SK-N-SH treated with all-trans-retinoic acid at 6 μM for 48 hours (cell line): ENCODE measurements at regions not wholly inside any gene's neighbourhood (a gene's known extent, or its start where the extent isn't known, plus 50 kb on each side); places are given as distances from the start of the nearest gene placed in this dataset.

Experiments used
- ATAC-seq: fragments of 200-7000 bp; cut with Tn5 transposase; 3 replicates; pipeline ENCODE4 v1.9.1; 2020; ENCODE audit warnings: mild to moderate bottlenecking, moderate library complexity
- BACH2 ChIP-seq: fragments of 250-450 bp; sonication (Bioruptor Pico); IDR thresholded peaks from 2 replicates; pipeline ENCODE4 v1.9.0; 2021; ENCODE audit warnings: mild to moderate bottlenecking, borderline replicate concordance
- CSDC2 ChIP-seq: fragments of 250-450 bp; sonication (Bioruptor Pico); IDR thresholded peaks from 2 replicates; pipeline ENCODE4 v1.5.0; 2020; ENCODE audit warnings: mild to moderate bottlenecking, moderate library complexity
- ESRRG ChIP-seq: fragments of 250-450 bp; sonication (Bioruptor Pico); IDR thresholded peaks from 2 replicates; pipeline ENCODE4 v1.6.1; 2021; ENCODE audit warnings: mild to moderate bottlenecking
- GLIS3 ChIP-seq: fragments of 250-450 bp; sonication (Bioruptor Pico); IDR thresholded peaks from 2 replicates; pipeline ENCODE4 v1.5.0; 2020; ENCODE audit warnings: mild to moderate bottlenecking, moderate library complexity
- ISL1 ChIP-seq: fragments of 250-450 bp; sonication (Bioruptor Pico); IDR thresholded peaks from 2 replicates; pipeline ENCODE4 v2.1.2; 2022; ENCODE audit warnings: mild to moderate bottlenecking, moderate library complexity
- OSR1 ChIP-seq: fragments of 250-450 bp; sonication (Bioruptor Pico); IDR thresholded peaks from 2 replicates; pipeline ENCODE4 v1.8.0; 2022; ENCODE audit warnings: moderate library complexity, mild to moderate bottlenecking, inconsistent platforms
- PPARA ChIP-seq: fragments of 250-450 bp; sonication (Bioruptor Pico); IDR thresholded peaks from 2 replicates; pipeline ENCODE4 v1.5.0; 2020; ENCODE audit warnings: mild to moderate bottlenecking, borderline replicate concordance
- RARB ChIP-seq: fragments of 250-450 bp; sonication (Bioruptor Pico); IDR thresholded peaks from 2 replicates; pipeline ENCODE4 v1.8.0; 2021; ENCODE audit warnings: mild to moderate bottlenecking, moderate library complexity
- SNAI2 ChIP-seq: fragments of 250-450 bp; sonication (Bioruptor Pico); IDR thresholded peaks from 2 replicates; pipeline ENCODE4 v1.5.0; 2020; ENCODE audit warnings: mild to moderate bottlenecking, moderate library complexity
- TCF4 ChIP-seq: fragments of 250-450 bp; sonication (Bioruptor Pico); IDR thresholded peaks from 2 replicates; pipeline ENCODE4 v1.8.0; 2021; ENCODE audit warnings: mild to moderate bottlenecking, moderate library complexity, borderline replicate concordance
- TOX ChIP-seq: fragments of 250-450 bp; sonication (Bioruptor Pico); IDR thresholded peaks from 2 replicates; pipeline ENCODE4 v1.8.0; 2021; ENCODE audit warnings: mild to moderate bottlenecking, moderate library complexity, borderline replicate concordance
- ZC3H10 ChIP-seq: fragments of 250-450 bp; sonication (Bioruptor Pico); IDR thresholded peaks from 2 replicates; pipeline ENCODE4 v1.5.1; 2021; ENCODE audit warnings: mild to moderate bottlenecking, moderate library complexity
- ZFP3 ChIP-seq: fragments of 250-450 bp; sonication (Bioruptor Pico); IDR thresholded peaks from 2 replicates; pipeline ENCODE4 v1.5.0; 2020; ENCODE audit warnings: mild to moderate bottlenecking, moderate library complexity
- ZFP30 ChIP-seq: fragments of 450-650 bp; formaldehyde crosslinking; IDR thresholded peaks from 2 replicates; pipeline ENCODE4 v1.5.0; 2022; ENCODE audit warnings: mild to moderate bottlenecking, moderate library complexity
- ZNF70 ChIP-seq: fragments of 450-650 bp; formaldehyde crosslinking; IDR thresholded peaks from 2 replicates; pipeline ENCODE4 v1.5.0; 2020; ENCODE audit warnings: mild to moderate bottlenecking, moderate library complexity
- ZNF8 ChIP-seq: fragments of 450-650 bp; formaldehyde crosslinking; IDR thresholded peaks from 2 replicates; pipeline ENCODE4 v1.5.0; 2020; ENCODE audit warnings: mild to moderate bottlenecking, moderate library complexity
- TF ChIP-seq, protein P1 (sequence below): fragments of 250-450 bp; sonication (Bioruptor Pico); IDR thresholded peaks from 2 replicates; pipeline ENCODE4 v1.8.0; 2020; ENCODE audit warnings: mild to moderate bottlenecking, moderate library complexity, borderline replicate concordance
- TF ChIP-seq, protein P2 (sequence below): fragments of 250-450 bp; sonication (Bioruptor Pico); IDR thresholded peaks from 2 replicates; pipeline ENCODE4 v1.8.0; 2021; ENCODE audit warnings: low read depth, mild to moderate bottlenecking, moderate library complexity, borderline replicate concordance
- TF ChIP-seq, protein P3 (sequence below): fragments of 250-450 bp; sonication (Bioruptor Pico); IDR thresholded peaks from 2 replicates; pipeline ENCODE4 v1.5.0; 2020; ENCODE audit warnings: mild to moderate bottlenecking, moderate library complexity
- TF ChIP-seq, protein P4 (sequence below): fragments of 250-450 bp; sonication (Bioruptor Pico); IDR thresholded peaks from 2 replicates; pipeline ENCODE4 v1.5.1; 2021; ENCODE audit warnings: mild to moderate bottlenecking, moderate library complexity
- TF ChIP-seq, protein P5 (sequence below): fragments of 250-450 bp; sonication (Bioruptor Pico); IDR thresholded peaks from 2 replicates; pipeline ENCODE4 v1.5.1; 2020; ENCODE audit warnings: low read depth, mild to moderate bottlenecking, moderate library complexity

DNA sequence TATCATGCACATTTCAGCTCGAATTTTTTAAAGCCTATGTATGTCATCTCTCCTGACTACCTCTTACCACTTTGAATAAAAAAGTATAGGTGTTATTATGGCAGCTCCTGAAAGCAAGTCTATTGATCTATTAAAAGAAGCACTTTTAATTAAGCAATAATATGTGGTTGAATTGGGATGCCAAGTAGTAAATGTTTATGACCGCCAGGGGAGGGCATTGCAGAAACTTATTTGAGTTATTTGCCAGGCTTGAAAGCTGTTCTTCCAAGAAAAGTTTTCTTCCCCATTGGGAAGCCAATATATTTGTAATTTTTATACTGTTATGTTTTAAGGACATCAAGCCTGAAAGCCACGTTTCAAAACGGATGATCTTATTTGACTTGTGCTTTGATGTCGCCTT lies 88.1 kb upstream of the SOX21 start (continued):
- TF ChIP-seq, protein P1, sequence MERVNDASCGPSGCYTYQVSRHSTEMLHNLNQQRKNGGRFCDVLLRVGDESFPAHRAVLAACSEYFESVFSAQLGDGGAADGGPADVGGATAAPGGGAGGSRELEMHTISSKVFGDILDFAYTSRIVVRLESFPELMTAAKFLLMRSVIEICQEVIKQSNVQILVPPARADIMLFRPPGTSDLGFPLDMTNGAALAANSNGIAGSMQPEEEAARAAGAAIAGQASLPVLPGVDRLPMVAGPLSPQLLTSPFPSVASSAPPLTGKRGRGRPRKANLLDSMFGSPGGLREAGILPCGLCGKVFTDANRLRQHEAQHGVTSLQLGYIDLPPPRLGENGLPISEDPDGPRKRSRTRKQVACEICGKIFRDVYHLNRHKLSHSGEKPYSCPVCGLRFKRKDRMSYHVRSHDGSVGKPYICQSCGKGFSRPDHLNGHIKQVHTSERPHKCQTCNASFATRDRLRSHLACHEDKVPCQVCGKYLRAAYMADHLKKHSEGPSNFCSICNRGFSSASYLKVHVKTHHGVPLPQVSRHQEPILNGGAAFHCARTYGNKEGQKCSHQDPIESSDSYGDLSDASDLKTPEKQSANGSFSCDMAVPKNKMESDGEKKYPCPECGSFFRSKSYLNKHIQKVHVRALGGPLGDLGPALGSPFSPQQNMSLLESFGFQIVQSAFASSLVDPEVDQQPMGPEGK (CRISPR knock-in tag) = no peak

DNA sequence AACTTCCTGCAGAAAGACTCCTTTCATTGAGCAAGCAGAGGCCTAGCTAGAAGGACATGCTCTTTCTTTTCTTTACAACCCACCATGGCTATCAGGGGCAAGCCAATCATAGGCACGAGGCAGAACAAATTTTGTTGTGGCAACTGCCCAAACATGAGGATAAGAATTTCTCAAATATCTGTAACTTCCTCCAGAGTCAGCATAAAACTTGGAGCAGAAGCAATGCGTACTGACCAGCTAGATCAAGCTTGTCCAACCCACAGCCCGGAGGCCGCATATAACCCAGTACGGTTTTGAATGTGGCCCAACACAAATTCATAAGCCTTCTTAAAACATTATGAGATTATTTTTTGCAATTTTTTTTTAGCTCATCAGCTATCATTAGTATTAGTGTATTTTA lies 87.0 kb upstream of the SOX21 start:
- TF ChIP-seq, protein P2, sequence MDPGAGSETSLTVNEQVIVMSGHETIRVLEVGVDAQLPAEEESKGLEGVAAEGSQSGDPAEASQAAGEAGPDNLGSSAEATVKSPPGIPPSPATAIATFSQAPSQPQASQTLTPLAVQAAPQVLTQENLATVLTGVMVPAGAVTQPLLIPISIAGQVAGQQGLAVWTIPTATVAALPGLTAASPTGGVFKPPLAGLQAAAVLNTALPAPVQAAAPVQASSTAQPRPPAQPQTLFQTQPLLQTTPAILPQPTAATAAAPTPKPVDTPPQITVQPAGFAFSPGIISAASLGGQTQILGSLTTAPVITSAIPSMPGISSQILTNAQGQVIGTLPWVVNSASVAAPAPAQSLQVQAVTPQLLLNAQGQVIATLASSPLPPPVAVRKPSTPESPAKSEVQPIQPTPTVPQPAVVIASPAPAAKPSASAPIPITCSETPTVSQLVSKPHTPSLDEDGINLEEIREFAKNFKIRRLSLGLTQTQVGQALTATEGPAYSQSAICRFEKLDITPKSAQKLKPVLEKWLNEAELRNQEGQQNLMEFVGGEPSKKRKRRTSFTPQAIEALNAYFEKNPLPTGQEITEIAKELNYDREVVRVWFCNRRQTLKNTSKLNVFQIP (CRISPR knock-in tag) = no peak
- TF ChIP-seq ESRRG (CRISPR knock-in tag) = no peak
- TF ChIP-seq ZFP30 (CRISPR knock-in tag) = no peak
- no peak for TF ChIP-seq BACH2 (CRISPR knock-in tag)
- TF ChIP-seq, protein P1 (CRISPR knock-in tag) = no peak
- TF ChIP-seq CSDC2 = no peak
- TF ChIP-seq RARB (CRISPR knock-in tag) = no peak
- TF ChIP-seq GLIS3 (CRISPR knock-in tag) = no peak
- TF ChIP-seq ZNF70 (CRISPR knock-in tag) = no peak
- no peak for TF ChIP-seq ISL1 (CRISPR knock-in tag)
- TF ChIP-seq ZC3H10 (CRISPR knock-in tag) = no peak
- TF ChIP-seq TCF4 = no peak
- no peak for TF ChIP-seq ZFP3 (CRISPR knock-in tag)
- TF ChIP-seq SNAI2 (CRISPR knock-in tag) = no peak
- no peak for TF ChIP-seq PPARA (CRISPR knock-in tag)
- no peak for TF ChIP-seq TOX (CRISPR knock-in tag)
- no peak for TF ChIP-seq ZNF8 (CRISPR knock-in tag)
- TF ChIP-seq, protein P3, sequence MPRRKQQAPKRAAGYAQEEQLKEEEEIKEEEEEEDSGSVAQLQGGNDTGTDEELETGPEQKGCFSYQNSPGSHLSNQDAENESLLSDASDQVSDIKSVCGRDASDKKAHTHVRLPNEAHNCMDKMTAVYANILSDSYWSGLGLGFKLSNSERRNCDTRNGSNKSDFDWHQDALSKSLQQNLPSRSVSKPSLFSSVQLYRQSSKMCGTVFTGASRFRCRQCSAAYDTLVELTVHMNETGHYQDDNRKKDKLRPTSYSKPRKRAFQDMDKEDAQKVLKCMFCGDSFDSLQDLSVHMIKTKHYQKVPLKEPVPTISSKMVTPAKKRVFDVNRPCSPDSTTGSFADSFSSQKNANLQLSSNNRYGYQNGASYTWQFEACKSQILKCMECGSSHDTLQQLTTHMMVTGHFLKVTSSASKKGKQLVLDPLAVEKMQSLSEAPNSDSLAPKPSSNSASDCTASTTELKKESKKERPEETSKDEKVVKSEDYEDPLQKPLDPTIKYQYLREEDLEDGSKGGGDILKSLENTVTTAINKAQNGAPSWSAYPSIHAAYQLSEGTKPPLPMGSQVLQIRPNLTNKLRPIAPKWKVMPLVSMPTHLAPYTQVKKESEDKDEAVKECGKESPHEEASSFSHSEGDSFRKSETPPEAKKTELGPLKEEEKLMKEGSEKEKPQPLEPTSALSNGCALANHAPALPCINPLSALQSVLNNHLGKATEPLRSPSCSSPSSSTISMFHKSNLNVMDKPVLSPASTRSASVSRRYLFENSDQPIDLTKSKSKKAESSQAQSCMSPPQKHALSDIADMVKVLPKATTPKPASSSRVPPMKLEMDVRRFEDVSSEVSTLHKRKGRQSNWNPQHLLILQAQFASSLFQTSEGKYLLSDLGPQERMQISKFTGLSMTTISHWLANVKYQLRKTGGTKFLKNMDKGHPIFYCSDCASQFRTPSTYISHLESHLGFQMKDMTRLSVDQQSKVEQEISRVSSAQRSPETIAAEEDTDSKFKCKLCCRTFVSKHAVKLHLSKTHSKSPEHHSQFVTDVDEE (CRISPR knock-in tag) = no peak
- ATAC-seq = no peak

DNA sequence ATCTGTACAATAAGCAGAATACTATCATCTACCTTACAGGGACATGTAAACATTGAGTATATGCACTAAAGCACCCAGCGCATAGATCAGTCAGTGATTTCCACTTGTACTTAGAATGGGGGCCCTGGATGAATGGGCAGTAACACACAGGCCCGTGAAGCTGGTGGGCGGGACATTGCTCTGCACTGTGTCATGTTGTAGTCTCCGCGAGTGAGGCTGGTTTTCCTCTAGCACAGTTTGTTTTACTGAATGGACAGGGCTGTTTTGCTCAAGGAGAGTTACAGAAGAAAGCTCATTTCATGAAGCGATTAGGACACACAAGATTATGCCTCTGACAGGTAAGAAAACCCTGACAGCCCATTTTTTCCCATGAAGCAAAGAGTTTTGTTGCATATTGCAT lies 86.4 kb upstream of the SOX21 start:
- ATAC-seq = no peak
- TF ChIP-seq ZNF70 (CRISPR knock-in tag) (no peak), OSR1 (CRISPR knock-in tag) (no peak), ESRRG (CRISPR knock-in tag) (no peak), ZFP3 (CRISPR knock-in tag) (no peak), PPARA (CRISPR knock-in tag) (no peak), SNAI2 (CRISPR knock-in tag) (no peak), TCF4 (no peak), CSDC2 (no peak), ZFP30 (CRISPR knock-in tag) (no peak)
- TF ChIP-seq, protein P1 (CRISPR knock-in tag) = no peak
- TF ChIP-seq, protein P4, sequence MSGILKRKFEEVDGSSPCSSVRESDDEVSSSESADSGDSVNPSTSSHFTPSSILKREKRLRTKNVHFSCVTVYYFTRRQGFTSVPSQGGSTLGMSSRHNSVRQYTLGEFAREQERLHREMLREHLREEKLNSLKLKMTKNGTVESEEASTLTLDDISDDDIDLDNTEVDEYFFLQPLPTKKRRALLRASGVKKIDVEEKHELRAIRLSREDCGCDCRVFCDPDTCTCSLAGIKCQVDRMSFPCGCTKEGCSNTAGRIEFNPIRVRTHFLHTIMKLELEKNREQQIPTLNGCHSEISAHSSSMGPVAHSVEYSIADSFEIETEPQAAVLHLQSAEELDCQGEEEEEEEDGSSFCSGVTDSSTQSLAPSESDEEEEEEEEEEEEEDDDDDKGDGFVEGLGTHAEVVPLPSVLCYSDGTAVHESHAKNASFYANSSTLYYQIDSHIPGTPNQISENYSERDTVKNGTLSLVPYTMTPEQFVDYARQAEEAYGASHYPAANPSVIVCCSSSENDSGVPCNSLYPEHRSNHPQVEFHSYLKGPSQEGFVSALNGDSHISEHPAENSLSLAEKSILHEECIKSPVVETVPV = no peak
- TF ChIP-seq, protein P5, sequence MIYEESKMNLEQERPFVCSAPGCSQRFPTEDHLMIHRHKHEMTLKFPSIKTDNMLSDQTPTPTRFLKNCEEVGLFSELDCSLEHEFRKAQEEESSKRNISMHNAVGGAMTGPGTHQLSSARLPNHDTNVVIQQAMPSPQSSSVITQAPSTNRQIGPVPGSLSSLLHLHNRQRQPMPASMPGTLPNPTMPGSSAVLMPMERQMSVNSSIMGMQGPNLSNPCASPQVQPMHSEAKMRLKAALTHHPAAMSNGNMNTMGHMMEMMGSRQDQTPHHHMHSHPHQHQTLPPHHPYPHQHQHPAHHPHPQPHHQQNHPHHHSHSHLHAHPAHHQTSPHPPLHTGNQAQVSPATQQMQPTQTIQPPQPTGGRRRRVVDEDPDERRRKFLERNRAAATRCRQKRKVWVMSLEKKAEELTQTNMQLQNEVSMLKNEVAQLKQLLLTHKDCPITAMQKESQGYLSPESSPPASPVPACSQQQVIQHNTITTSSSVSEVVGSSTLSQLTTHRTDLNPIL (CRISPR knock-in tag) = no peak
